ENCODE measurements at regions not wholly inside any gene's neighbourhood (a gene's known extent, or its start where the extent isn't known, plus 50 kb on each side); places are given as distances from the start of the nearest gene placed in this dataset.

DNA sequence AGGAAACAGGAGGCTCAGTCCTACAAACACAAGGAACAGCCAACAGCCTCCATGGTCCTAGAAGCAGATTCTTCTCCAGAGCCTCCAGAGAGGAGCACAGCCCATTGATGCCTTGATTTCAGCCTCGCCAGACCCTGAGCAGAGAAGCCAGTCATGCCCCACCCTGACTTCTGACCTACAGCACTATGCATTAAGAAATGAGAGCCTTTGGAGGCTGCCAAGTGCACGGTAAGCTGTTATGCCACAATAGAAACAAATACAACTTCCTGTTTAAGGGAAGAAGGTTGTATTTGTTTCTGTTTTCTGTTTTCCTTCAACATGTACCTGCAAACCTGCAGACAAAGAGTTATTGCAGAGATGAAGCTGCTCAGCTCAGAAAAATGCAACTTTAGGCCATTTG lies 181.3 kb upstream of the AGAP1 start:
- DNase-seq, result no peak

DNA sequence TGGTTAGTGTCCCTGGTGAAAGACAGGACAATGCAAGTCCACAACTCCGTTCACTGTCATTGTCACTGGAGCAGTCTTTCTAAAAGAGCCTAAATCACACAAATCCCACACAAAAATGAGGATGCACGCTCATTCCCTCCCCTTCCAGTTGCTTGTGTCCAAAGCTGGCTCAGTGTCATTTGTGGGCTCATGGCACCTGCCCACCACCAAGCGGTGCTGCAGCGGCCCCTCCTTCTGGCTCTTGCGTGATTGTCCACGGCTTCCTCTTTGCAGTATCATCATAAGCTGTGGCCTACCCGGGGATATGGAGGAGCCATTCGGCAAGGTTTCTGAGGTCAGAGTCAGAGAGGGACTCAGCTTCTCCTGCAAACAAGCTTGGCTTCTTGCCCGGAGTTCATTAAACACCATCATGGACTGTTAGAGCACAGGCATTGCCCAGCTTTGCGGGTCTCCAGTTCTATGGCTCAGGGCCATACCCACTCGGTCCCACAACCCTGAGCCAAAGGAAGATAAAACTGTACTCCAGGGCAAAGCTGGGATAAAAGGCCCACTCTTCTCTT lies 179.4 kb upstream of the AGAP1 start:
- no peak for DNase-seq

DNA sequence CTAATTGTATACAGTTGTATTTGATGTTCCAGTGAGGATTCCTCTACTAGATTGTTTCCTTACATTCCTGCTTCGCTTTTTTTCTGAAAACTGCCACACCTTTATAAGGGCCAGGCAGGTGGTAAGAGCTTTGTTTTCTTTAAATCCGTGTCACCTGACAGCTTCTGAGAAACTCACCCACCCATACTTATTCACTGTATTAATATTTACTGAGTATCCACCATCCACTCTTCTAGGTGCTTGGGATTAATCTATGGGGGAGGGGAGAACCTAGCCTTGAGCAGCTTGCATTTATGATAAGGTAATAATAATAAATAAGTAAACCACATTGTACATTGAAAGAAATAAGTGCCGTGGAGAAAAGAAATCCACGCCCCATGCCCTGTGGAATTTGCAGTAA lies 174.7 kb upstream of the AGAP1 start:
- no peak for DNase-seq

DNA sequence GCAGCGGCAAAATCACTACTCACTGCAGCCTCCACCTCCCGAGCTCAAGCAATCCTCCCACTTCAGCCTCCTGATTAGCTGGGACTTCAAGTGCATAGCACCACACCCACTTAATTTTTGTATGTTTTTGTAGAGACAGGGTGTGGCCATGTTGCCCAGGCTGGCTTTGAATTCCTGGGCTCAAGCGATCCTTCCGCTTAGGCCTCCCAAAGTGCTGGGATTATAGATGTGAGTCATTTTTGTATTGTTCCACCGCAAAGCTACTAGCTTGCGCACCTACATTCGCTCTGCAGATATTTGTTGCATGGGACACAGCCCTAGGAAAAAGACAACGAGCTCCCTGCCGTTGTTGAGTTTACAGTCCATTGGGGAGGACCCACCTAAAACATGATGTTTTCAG lies 173.5 kb upstream of the AGAP1 start:
- DNase-seq, result no peak

DNA sequence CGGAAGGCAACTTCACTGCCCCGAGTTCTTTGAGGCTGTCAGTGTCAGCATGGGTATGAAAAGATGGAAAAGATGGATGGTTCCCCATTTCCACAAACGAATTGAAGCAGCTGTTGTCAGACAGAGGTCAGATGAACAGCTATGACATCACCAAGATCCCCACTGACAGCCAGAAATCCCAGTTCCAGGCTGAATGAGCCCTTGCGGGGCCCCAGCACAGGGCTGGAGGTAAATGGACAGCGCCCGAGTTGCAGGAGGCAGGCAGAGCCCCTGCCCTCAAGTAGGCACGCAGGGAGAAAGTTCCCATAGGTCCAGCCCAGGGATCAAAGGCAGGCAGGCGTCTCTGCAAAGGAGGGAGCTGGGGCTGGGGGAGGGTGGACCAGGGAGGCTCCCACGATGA lies 169.5 kb upstream of the AGAP1 start:
- DNase-seq, result no peak

DNA sequence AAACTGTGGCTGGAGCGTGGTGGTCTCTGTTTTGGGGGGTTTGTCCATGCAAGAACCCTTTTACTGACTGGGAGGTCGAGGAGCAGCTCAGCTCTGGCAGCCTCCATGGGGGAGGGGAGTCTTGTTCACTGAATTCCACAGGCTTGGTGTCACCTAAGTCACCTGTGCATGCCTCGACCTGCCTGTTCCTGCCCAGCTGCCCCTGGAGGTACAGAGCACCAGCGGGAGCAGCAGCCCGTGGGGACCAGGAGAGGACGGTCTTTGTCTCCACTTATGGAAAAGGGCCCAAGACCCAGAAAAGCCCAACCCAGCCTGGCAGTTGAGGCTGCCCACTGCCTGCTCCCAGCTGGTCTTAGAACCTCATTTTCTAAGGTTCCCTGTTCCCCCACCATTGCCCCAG lies 168.7 kb upstream of the AGAP1 start:
- DNase-seq, result no peak

DNA sequence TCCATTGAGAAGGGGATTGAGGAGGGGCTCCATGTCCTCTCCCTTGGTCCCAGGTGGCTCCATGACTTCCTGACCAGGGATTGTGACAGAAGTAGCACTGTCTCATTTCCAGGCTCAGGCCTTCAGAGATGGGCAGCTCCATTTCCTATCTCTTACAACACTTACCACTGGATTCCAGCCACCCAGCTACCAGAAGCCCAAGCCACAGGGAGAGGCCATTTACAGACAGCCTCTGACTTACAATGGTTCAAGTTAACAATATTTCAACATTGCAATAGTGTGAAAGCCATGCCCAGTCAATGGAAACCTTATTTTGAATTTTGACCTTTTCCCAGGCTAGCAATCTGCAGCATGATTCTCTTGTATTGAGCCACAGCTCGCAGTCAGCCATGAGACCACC lies 164.9 kb upstream of the AGAP1 start:
- DNase-seq, result no peak

DNA sequence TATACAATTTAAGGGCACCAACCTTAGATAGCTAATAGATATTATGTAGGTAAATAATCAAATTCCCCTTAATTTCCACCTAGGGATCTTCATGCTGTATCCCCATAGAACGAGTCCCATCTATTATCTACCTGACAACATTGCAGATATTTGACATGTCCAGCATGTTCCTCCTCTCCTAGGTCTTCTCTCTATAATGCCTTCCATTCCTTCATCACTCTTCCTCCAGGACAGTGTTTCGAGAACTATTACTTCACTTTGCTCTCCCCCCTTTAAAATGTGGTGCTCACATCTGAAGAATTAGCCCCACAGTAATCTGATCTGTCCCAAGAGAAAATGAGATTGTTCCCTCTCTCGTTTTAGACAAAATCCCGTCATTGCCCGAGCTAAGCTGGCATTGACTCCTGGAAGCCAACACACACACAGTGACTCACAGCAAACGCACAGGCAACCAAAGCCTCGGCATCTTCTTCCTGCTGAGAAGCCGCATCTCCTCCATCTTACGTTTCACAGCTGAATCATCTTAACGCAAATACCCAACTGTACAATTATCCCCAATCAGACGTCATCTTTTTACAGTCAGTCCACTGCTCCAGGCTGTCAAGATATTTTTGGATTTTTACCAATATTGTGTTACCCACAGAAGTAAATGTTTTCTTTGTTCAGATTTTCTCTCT lies 162.9 kb upstream of the AGAP1 start:
- no peak for DNase-seq

DNA sequence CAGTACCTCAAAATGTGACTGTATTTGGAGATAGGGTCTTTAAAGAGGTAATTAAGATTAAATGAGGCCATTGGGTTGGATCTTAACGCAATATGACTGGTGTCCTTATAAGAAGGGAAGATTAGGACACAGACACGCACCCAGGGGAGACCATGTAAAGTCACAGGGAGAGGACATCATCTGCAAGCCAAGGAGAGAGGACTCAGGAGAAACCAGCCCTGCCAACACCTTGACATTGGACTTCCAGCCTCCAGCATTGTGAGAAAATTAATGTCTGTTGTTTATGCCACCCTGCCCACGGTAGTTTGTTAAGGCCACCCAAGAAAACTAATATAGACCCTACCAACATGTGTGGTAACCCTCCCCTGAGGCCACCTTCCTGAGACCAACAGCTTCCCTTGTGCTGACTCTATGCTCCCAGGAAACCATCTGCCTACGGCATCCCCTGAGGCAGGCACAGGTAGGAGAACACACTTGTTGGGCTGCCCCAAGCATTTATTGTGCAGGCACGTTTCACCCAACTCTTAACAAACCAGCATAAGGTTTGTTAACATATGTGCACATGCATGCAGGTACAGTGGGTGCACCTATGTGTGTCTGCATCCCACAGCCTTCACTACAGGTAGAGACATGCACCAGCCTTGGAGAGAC lies 161.5 kb upstream of the AGAP1 start:
- no peak for DNase-seq

DNA sequence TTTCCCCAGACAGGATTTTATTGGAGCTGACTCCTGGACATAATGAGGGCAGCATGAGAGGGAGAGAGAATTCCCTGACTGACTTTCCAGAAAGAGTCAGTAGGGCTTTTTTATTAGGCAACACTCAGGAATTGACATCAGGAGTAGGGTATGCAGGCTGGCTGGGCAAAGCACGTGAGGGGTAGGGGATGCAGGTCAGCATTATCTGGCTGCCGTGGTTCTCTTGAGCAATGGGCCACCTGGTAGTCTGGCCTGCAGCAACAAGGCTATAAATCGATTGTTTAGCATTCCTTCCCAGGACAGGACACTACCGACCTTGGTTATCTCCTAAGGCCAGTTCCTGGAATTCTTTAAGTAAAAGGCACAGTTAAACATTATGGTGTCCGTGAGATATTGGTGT lies 160.8 kb upstream of the AGAP1 start:
- no peak for DNase-seq

DNA sequence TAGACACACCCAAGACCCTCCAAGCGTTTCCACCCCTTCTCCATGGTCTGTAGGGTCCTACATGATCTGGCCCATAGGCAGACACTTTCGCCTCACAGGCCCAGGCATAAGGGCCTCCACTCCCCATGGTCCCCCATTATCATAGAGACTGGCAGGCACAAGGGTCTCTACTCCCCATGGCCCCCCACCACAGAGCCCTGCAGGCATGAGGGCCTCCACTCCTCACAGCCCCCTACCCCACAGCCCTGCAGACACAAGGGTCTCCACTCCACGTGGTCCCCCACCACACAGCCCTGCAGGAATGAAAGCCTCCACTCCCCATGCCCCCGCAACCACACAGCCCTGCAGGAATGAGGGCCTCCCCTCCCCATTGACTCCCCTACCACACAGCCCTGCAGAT lies 159.7 kb upstream of the AGAP1 start:
- no peak for DNase-seq

DNA sequence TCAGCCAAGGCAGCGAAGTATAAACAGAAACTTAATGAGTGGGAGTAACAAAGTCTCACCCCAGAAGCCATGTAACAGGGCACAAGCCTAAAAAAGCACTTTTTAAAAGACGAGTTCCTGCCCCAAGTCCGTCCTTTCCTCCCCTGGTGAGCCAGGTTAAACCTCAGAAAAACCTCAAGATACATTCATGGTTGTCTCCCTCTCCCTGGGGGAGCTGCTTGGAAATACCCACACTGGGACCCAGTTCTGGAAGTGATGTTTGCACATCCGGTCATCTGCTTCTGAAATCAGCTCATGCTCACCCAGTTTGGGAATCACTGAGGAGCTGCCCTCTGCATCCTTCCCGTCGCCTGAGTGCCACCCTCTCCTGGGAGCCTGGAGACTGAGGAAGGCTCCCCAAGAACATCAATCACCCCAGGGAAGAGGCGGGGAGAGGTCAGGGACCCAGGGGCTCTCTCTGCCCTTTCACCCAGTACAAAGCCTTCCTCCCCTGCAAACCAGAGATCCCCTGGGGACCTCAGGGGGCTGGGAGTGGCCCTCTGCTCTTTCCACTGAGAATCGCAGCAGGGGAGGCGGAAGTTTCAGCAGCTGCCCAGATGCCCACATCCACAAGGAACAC lies 150.6 kb upstream of the AGAP1 start:
- no peak for DNase-seq

DNA sequence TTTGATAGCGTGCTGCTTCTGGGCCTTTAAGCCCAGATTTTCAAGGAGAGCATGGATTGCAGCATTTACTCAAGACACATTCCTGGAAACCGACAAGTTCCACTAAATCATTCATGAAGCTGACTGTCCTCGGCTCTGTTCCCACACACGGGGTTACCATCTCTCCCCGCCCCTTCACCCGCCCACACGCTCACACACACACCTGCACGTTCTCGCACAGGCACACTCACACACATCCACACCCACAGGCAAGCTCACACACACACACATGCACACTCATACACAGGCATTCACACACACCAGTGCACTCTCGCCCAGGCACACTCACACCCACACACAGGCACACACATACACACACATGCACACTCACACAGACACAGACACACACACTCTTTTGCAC lies 150.0 kb upstream of the AGAP1 start:
- DNase-seq, result no peak

DNA sequence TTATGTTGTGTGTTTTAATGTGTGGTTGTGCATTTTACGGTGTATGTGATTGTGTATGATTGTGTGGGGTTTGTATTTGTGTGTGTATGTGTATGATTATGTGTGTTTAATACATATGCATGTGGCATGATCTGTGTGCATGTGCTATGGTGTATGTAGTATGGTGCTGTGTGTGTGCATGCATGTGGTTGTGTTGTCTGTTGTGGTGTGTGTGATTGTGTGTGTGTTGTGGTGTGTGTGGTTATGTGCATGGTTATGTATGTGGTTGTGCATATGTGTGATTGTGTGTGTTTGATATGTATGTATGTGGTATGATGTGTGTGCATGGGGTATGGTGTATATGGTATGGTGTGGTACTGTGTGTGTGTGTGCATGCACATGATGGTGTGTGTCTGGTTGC lies 148.1 kb upstream of the AGAP1 start:
- DNase-seq, result no peak

DNA sequence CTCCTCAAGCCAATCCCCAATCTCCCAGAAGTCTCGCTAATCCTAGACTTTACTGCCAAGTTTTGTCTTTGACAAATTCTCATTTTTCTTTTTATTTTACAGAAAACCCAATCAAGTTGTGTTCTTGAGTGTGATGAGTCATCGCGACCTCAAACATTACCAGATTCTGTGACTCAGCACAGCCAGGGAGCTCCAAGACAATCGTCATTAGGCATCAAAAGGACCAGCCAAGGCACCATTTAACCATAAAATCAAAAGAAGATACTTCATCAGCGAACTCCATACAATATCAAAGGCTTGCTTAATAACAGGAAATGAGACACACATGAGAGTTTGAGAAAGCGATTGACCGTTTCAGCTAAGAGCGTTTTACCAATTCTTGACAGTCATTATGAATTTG lies 146.2 kb upstream of the AGAP1 start:
- no peak for DNase-seq

DNA sequence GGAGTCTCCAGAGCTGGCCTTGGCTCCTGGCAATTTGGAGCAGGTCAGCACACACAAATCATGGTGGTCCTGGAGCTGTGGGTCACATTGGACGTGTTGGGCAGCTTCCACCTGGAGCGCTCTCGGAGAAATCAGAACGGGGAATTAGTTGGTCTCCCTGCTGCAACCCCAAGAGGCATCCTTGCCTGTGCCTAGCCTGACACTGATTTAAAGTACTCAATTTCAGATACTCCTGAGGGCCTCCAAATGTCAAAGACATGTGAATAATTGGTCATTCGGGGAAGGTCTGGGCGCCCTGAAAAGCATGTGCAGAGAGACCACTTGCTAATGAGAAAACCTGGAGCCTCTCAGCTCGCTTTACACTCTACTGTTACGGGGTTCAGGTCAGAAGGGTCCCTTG lies 145.5 kb upstream of the AGAP1 start:
- no peak for DNase-seq

DNA sequence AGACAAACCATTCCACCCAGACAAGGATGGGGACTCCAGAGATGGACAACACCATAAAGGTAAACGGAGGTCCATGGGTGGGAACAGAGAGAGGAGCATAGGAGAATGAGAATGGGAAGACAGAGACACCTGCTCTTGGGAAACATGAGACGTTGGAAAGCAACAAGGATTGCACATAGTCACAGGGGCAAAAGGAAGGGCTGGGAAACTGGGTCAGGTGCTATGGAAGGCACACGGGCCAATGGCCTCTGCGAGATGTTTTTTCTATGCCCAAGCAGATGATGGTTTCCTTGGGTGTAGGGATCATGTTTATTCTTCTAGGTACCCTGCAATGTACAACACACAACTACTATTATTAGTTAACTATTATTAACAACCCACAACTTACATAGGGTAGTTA lies 143.6 kb upstream of the AGAP1 start:
- no peak for DNase-seq

DNA sequence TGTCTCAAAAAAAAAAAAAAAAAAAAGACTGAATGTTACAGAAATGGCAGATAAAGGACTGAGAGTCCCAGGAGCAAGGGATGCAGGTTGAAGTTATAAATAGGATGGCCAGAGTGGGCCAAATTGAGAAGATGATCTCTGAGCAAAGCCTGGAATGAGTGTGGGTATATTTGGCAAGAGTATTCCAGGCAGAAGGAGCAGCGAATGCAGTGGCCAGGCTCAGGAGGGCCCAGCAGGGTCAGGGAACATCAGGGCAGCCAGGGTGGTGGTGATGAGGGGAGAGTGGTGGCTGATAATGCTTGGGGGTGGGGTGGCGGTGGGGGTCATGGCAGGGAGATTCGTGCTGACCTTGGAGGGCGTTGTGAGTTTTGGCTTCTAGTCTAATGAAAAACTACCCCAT lies 141.3 kb upstream of the AGAP1 start:
- DNase-seq, result no peak

DNA sequence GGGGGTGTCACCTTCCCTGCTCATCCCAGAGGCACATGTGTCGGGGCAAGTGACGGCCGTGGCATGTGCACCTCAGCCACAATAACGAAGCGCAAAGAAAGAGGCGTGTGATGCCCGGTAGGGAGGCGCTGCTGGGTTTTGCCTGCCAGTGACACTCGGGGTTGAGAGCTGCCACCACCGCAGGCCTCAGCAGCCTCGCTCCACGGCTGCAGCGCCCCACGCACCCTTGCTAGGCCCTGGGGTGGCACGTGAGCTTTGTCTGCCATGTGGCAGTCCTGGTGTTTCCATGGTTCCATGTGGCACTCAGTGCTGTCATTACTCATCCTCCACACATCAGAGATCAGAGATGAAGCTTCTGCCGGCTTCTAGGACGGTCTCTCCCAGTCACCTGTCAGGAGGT lies 136.0 kb upstream of the AGAP1 start:
- DNase-seq, result no peak

DNA sequence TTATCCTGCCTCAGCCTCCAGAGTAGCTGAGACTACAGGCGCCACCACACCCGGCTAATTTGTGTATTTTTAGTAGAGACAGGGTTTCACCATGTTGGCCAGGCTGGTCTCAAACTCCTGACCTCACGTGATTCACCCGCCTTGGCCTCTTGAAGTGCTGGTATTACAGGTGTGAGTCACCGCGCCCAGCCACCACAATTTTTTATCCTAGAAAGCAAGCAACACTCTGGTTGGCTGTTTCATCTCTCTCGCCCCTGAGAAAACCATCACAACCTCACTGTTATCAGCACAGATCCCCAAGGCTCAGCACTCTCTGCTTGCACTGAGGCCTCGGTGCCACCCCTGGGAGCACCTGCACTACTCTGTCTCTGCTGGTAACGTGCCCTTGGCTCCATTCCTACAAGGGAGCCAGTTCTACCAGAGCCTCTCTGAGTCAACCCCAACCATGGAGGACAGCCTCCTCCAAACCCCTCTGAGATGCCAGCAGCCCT lies 134.8 kb upstream of the AGAP1 start:
- no peak for DNase-seq

DNA sequence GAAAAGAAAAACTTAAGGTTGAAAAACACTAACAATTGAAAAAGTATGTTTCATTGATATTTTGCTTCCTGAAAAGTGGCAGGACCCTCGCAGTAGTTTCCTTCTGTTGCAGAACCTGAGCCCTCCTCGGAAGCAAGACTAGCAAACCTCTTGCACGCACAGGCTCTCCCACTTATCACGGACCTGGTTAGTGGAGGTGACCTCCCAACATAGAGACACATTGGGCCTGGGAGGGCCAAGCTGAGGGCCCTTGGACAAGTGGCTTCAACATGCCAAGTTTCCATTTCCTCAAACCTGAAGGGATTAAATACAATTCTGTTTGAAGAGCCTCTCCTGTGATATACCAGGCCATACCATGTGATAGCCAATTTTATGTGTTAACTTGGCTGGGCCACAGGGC lies 133.4 kb upstream of the AGAP1 start:
- no peak for DNase-seq

DNA sequence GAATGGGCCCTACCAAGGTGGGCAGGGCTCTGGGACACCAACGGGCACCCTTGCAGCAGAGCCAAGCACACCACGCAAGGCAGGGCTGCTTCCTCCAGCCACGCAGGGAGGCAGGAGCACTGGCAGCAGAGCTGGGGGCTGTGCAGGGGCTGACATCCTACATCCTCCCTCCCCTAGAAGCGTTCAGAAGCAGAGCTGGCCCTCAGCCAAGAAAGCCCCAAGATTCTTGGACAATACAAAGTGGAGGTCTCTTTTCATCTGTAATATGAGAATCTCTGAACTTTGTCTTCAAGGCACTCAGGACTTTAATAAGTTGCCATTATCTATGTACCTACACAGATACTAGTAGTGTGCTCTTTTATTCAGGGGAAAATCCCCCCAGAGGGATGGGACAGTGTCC lies 128.1 kb upstream of the AGAP1 start:
- no peak for DNase-seq

DNA sequence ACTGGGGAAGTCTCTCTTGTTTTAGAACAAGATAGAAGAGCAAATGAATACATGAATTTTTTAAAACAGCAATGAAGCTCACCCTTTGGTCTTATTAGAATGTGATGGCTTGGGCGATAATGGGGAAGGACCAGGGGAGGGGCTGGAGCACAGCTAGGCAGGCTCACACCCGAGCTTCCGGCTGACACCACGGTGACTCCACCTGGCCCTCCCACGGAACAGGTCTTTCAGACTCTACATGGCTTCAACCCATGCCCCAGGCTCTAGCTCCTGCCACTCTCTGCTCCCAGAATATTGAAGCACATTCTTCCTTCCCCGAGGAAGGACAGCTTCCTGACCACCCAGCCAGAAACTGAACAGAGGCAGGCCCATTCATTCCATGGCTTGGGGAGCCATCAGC lies 127.5 kb upstream of the AGAP1 start:
- DNase-seq, result no peak

DNA sequence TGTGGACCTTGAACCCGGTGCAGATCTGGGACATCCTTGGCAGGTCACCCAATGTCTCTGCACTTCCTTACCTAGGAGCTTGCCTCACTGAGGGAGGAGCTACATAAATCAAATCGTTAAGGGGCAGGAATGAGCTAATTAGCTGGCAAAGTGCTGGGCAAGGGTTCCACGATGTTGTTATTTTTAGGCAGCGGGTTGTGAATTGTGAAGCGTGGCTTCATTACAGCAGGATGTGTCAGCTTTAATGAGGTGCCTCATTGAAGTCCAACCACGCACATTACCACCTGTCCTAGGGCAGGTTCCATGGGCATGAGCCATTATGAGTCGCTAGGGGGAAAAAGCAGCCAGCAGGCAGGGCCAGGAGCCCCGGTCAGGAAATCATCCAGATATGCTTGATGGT lies 127.0 kb upstream of the AGAP1 start:
- DNase-seq, result no peak

All from SHP77 treated with DMSO at 0.1 percent for 48 hours (cell line).